ENCODE measurements at regions not wholly inside any gene's neighbourhood (a gene's known extent, or its start where the extent isn't known, plus 50 kb on each side); places are given as distances from the start of the nearest gene placed in this dataset.
"Not testable (repeated sequence)": the region's sequence is repeated elsewhere in the genome, so short reads cannot be mapped to it uniquely, and the experiment has no call there.

- no peak for DNase-seq
- intact Hi-C loops (cut with DNase I, micrococcal nuclease) = no loop called here
- no peak for ATAC-seq
Observed at GRCh38 chr14:30058401-30058800, 130.8 kb upstream of the PRKD1 start.

DNA sequence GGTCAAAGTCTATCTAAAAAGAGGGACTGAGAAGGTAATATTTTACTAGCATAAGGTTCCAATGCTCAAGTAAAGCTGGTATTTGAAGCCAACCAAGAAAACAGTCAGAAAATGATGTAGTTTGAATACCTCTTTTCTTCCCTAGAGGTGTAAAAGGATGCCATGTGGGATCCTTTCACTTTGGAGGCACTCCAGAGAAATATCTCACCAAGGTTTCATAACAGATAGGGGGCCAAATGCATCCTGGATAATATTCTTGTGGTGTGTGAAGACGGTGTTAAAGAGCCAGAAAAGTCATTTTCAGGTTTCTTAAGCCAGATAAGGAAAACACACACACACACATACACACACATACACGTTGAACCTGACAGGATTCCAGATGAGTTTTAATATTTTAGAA is 136.1 kb upstream of the PRKD1 start:
- intact Hi-C loops (cut with DNase I, micrococcal nuclease) = no loop called here
- no peak for ATAC-seq

GRCh38 chr14:30064454-30064853 is 136.8 kb upstream of the PRKD1 start:
- ATAC-seq (no peak), DNase-seq (no peak)
- intact Hi-C loops (cut with DNase I, micrococcal nuclease) = no loop called here

More for the DNA sequence above, 136.1 kb upstream of the PRKD1 start:
- DNase-seq = no peak

- ATAC-seq = no peak
Observed at GRCh38 chr14:30069536-30069935, 141.9 kb upstream of the PRKD1 start.

GRCh38 chr14:30072454-30072853 is 144.8 kb upstream of the PRKD1 start:
- DNase-seq; ATAC-seq; intact Hi-C loops (cut with DNase I, micrococcal nuclease): not testable (repeated sequence)

More at GRCh38 chr14:30069536-30069935, 141.9 kb upstream of the PRKD1 start:
- intact Hi-C loops (cut with DNase I, micrococcal nuclease) = no loop called here
- no peak for DNase-seq

- no peak for DNase-seq
- ATAC-seq = no peak
- intact Hi-C loops (cut with DNase I, micrococcal nuclease) = no loop called here
Observed at GRCh38 chr14:30077946-30078345, 150.3 kb upstream of the PRKD1 start.

DNA sequence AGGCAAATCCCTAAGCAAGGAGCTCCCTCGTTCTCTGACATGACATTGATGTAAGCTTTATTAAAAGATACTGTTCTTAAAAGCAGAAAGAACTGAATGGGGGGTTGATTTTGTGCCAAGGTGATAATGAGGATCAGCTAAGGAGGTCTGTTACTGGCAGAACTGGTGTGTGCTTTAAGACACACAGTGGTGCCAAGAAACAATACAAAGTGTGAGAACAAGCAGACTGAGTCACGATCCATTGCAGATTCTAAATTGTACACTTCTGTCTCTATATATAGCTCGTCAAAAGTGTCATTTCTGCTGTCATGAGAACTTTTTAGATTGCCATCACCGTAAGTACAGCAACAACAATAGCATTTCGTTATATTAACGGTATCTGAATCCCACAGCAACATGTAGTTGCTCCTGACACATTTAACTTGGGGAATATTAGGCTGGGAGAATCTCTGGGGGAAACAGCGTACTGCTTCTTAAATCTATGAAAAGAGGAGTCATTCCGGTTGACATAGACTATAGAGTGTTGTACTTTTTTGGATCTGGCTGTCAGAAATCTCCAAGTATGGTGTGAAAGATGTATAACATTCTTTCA is 151.3 kb upstream of the PRKD1 start:
- intact Hi-C loops (cut with DNase I, micrococcal nuclease) = no loop called here
- no peak for ATAC-seq
- no peak for DNase-seq

DNA sequence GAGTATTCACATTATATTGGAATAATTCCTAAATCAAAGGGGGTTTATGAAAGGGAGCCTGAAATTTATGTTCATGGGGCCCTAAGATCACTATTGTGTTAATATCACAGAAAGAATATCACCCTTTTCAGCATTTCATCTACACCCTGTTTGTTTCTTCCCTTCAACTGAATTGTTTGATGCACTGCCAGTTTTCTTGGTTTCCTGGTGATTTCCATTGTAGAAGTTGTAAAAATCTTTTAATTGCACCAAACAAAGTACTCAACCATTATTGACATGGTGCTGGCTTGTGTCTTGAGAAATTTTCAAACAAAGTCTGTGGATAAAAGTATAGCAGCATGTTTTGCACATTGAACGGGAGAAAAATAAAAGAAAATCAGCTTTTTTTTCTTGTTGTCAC is 154.8 kb upstream of the PRKD1 start:
- DNase-seq (no peak), ATAC-seq (no peak)
- intact Hi-C loops (cut with DNase I, micrococcal nuclease) = no loop called here

GRCh38 chr14:30084811-30085210 is 157.2 kb upstream of the PRKD1 start:
- DNase-seq = no peak
- intact Hi-C loops (cut with DNase I, micrococcal nuclease) = no loop called here
- ATAC-seq = no peak

DNA sequence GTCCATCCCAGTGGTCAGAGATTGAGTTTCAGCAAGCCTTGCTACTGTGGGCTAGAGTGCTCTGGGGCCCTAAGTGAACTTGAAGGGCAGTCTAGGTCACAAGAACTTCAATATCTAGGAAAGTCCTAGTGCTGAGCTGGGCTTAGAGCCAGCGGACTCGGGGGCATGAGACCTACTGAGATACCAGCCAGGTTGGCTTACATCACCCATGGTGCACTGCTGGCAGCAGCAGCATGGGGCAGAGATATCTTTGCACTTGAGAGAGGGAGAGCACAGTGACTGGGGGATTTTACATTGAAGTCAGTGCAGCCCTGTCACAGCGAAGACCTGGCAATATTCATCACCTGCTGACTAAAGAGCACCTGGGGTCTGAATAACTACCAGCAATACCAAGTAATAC is 158.3 kb upstream of the PRKD1 start:
- intact Hi-C loops (cut with DNase I, micrococcal nuclease) = no loop called here
- ATAC-seq (no peak), DNase-seq (no peak)

- no peak for ATAC-seq
- intact Hi-C loops (cut with DNase I, micrococcal nuclease) = no loop called here
Observed at GRCh38 chr14:30088620-30089019, 161.0 kb upstream of the PRKD1 start.

GRCh38 chr14:30108975-30109700 is 181.5 kb upstream of the PRKD1 start:
- ATAC-seq (no peak), DNase-seq (no peak)
- intact Hi-C loops (cut with DNase I, micrococcal nuclease) = no loop called here

More at GRCh38 chr14:30088620-30089019, 161.0 kb upstream of the PRKD1 start:
- no peak for DNase-seq

DNA sequence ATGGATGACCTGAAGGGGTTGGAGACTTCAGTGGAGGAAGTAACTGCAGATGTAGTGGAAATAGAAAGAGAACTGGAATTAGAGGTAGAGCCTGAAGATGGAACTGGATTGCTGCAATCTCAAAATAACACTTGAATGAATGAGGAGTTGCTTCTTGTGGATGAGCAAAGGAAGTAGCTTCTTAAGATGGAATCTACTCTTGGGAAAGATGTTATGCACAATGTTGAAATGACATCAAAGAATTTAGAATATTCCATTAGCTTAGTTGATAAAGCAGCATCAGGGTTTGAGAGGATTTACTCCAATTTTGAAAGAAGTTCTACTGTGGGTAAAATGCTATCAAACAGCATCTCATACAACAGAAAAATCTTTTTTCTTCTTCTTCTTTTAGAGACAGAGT is 186.4 kb upstream of the PRKD1 start:
- ATAC-seq = no peak
- intact Hi-C loops (cut with DNase I, micrococcal nuclease) = no loop called here

GRCh38 chr14:30115756-30116155 is 188.1 kb upstream of the PRKD1 start:
- ATAC-seq (no peak), DNase-seq (no peak)
- intact Hi-C loops (cut with DNase I, micrococcal nuclease) = no loop called here

More for the DNA sequence above, 186.4 kb upstream of the PRKD1 start:
- no peak for DNase-seq

GRCh38 chr14:30118992-30119640 is 191.5 kb upstream of the PRKD1 start:
- DNase-seq = no peak
- ATAC-seq = no peak
- intact Hi-C loops (cut with DNase I, micrococcal nuclease) = no loop called here

DNA sequence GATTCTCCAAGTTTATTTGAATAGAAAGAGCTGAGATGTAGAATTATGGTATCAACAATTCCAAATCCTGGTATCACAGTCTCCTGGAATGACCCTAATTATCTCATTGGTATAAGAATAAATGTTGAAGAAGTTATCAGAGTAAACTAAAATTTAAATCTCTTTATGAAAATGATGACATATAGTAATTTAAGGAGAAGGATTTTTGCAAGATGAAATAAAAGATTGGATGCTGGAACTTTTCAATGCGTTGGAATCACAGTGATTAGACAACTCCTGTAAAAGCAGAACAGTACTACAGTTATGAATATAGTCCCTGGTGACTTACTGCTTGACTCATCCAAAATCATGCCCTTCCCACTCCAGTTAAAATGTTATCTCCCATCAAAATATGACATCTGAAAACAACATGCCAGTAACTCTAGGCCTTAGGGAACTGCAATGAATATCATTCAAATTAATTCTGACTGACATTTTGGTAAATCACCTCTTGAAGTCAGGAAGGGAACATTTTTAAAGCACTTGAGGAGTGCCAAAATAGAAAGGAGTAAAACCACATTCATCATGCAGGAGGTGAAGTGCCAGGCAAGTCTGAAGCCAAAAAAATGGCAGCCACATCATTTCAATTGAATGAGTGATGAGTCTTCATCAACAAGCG is 197.8 kb upstream of the PRKD1 start:
- DNase-seq (no peak), ATAC-seq (no peak)
- intact Hi-C loops (cut with DNase I, micrococcal nuclease) = no loop called here

GRCh38 chr14:30129807-30130206 is 202.2 kb upstream of the PRKD1 start:
- intact Hi-C loops (cut with DNase I, micrococcal nuclease) = no loop called here
- DNase-seq (no peak), ATAC-seq (no peak)

DNA sequence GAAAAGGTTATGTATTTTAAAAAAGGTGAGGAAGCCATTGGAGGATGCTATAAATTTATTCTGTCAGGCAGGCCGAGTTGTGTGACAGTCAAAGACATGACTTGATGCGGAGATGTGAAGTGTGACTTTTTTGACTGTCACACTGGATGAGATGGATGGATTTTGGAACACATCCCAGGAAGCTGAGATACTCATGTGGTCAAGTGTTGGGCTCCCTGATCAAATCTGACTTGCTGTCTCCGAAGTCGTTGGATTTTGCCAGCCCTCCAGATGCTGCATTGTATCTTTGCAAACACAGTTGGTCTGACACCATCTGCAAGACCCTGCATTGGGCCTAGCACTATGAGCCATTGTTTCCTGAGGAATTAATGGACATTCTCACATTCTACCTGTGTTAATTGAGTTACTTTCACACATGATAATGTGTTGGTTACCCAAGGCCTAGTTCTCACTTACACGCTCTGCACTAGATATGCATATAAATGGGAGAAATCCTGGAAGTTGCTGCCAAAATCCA is 204.0 kb upstream of the PRKD1 start:
- ATAC-seq (no peak), DNase-seq (no peak)
- intact Hi-C loops (cut with DNase I, micrococcal nuclease) = no loop called here

GRCh38 chr14:30132196-30132595 is 204.5 kb upstream of the PRKD1 start:
- DNase-seq (no peak), ATAC-seq (no peak)
- intact Hi-C loops (cut with DNase I, micrococcal nuclease) = no loop called here

GRCh38 chr14:30134936-30135335 is 207.3 kb upstream of the PRKD1 start:
- no peak for DNase-seq
- ATAC-seq = no peak
- intact Hi-C loops (cut with DNase I, micrococcal nuclease) = no loop called here
